ENCODE measurements at regions not wholly inside any gene's neighbourhood (a gene's known extent, or its start where the extent isn't known, plus 50 kb on each side); places are given as distances from the start of the nearest gene placed in this dataset.

DNA sequence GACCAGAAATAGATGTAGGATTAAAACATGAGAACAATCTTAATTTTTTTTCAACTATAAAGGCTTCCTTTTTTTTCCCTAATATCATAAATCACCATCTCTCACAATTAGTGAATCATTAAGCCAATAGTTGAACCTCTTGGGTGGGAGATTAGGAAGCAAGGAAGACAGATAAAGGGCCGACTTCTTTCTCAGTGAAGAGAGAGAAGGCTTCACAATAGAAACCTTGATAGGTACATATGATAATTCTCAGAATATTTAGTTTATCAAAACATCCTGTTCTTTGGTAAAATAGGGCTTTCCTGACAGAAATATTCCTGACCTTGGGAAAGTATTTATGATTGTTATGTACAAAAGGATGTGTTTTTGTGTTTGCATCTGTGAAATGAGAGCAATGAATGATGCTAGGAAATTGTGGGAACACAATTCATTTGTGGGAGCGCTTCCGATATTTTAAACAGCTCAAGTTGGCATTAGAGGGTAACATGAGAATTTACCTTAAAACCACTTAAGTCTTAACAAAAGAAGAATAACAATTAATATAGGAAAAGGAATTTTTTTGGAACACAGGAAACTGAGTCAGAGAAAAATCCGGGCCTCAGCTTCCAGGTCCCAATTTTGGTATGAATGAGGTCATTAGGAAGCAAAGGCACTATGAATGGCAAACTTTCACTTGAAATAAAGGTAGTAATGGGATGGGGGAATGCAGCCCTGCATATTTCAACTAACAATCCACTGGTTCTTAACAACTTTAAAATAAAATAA is 263.2 kb upstream of the TGFBR2 start:
- ATAC-seq = no peak
- TF ChIP-seq PPARA (CRISPR knock-in tag; IDR thresholded peaks at IDR 0.05; ENCODE audit: borderline replicate concordance) (no peak), ZNF8 (CRISPR knock-in tag; IDR thresholded peaks at IDR 0.05) (no peak)

GRCh38 chr3:30343861-30344260 is 262.5 kb upstream of the TGFBR2 start:
- no peak for TF ChIP-seq TCF4 (CRISPR knock-in tag; IDR thresholded peaks at IDR 0.05; ENCODE audit: borderline replicate concordance)
- no peak for TF ChIP-seq BACH2 (CRISPR knock-in tag; IDR thresholded peaks at IDR 0.05; ENCODE audit: borderline replicate concordance)
- TF ChIP-seq ZNF8 (CRISPR knock-in tag; IDR thresholded peaks at IDR 0.05) = no peak
- TF ChIP-seq OSR1 (CRISPR knock-in tag; IDR thresholded peaks at IDR 0.05) = no peak
- TF ChIP-seq SNAI2 (CRISPR knock-in tag; IDR thresholded peaks at IDR 0.05) = no peak
- no peak for TF ChIP-seq ARNTL (CRISPR knock-in tag; IDR thresholded peaks at IDR 0.05; ENCODE audit: borderline replicate concordance, low read depth)
- no peak for TF ChIP-seq ZNF565 (CRISPR knock-in tag; conservative IDR thresholded peaks at IDR 0.05; ENCODE audit: low read depth)
- TF ChIP-seq GLIS3 (CRISPR knock-in tag; IDR thresholded peaks at IDR 0.05) = no peak
- no peak for TF ChIP-seq TSHZ2 (CRISPR knock-in tag; IDR thresholded peaks at IDR 0.05)
- TF ChIP-seq TOX (CRISPR knock-in tag; IDR thresholded peaks at IDR 0.05; ENCODE audit: borderline replicate concordance) = no peak
- no peak for TF ChIP-seq CREB5 (CRISPR knock-in tag; IDR thresholded peaks at IDR 0.05; ENCODE audit: low read depth)
- no peak for ATAC-seq

- TF ChIP-seq PPARA (CRISPR knock-in tag; IDR thresholded peaks at IDR 0.05; ENCODE audit: borderline replicate concordance) = no peak
- no peak for TF ChIP-seq POU6F1 (CRISPR knock-in tag; IDR thresholded peaks at IDR 0.05; ENCODE audit: borderline replicate concordance, low read depth)
- TF ChIP-seq TCF4 (CRISPR knock-in tag; IDR thresholded peaks at IDR 0.05; ENCODE audit: borderline replicate concordance) = no peak
- no peak for TF ChIP-seq ESRRG (CRISPR knock-in tag; IDR thresholded peaks at IDR 0.05)
- TF ChIP-seq ISL1 (CRISPR knock-in tag; IDR thresholded peaks at IDR 0.05) = no peak
- no peak for TF ChIP-seq CSRNP3 (CRISPR knock-in tag; IDR thresholded peaks at IDR 0.05)
- TF ChIP-seq ZFP30 (CRISPR knock-in tag; IDR thresholded peaks at IDR 0.05) = no peak
- TF ChIP-seq CSDC2 (CRISPR knock-in tag; IDR thresholded peaks at IDR 0.05) = no peak
- no peak for TF ChIP-seq TSHZ2 (CRISPR knock-in tag; IDR thresholded peaks at IDR 0.05)
- no peak for TF ChIP-seq GLIS3 (CRISPR knock-in tag; IDR thresholded peaks at IDR 0.05)
- no peak for TF ChIP-seq BACH2 (CRISPR knock-in tag; IDR thresholded peaks at IDR 0.05; ENCODE audit: borderline replicate concordance)
- TF ChIP-seq ZNF565 (CRISPR knock-in tag; conservative IDR thresholded peaks at IDR 0.05; ENCODE audit: low read depth) = no peak
- no peak for ATAC-seq
Measured at GRCh38 chr3:30344288-30344687, 262.1 kb upstream of the TGFBR2 start.

All from SK-N-SH treated with all-trans-retinoic acid at 6 μM for 48 hours (cell line).